AG10803 (cell line): ENCODE measurements at regions not wholly inside any gene's neighbourhood (a gene's known extent, or its start where the extent isn't known, plus 50 kb on each side); places are given as distances from the start of the nearest gene placed in this dataset.
A peak's percentile ranks its signal among the peaks of the same experiment; 100 is the strongest.

Experiments
- DNase-seq: peaks from one replicate; pipeline ENCODE4 v3.0.0; 2010; ENCODE audit warnings: low read depth
- H3K4me3 ChIP-seq: 2 replicates; pipeline ENCODE4 v1.5.1; 2011; ENCODE audit warnings: mild to moderate bottlenecking, low read length, control low read depth
- CTCF ChIP-seq: conservative IDR thresholded peaks from 2 replicates; pipeline ENCODE4 v1.5.1; 2011; ENCODE audit warnings: mild to moderate bottlenecking, low read length, control low read depth, inconsistent platforms

- no peak for TF ChIP-seq CTCF
- no peak overlapping the region for H3K4me3 ChIP-seq
- DNase-seq: no peak
Observed at GRCh38 chr4:152104901-152105357, 344.1 kb upstream of the GATB start.

DNA sequence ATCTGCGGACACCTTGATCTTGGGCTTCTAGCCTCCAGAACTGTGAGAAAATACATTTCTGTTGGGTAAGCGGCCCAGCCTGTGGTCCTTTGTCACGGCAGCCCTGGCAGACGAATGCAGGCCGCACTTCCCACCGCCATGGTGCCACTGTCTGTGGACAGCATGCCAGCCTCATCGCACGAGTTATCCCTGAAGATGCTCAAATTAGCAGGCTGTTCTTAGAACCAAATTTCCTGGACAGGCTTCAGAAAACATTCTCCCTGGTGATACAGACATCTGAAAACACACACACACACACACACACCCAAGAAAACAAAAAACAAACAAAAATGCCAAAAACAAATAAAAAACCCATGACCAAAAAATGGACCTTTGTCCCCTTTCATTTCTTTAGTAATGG lies 343.5 kb upstream of the GATB start:
- no peak for DNase-seq
- no peak for TF ChIP-seq CTCF

GRCh38 chr4:152103181-152103901 lies 342.5 kb upstream of the GATB start:
- H3K4me3 ChIP-seq: no peak overlapping the region
- DNase-seq: no peak
- no peak for TF ChIP-seq CTCF

More for the DNA sequence above, 343.5 kb upstream of the GATB start:
- no peak overlapping the region for H3K4me3 ChIP-seq

- TF ChIP-seq CTCF: no peak
- H3K4me3 ChIP-seq: no peak overlapping the region
- DNase-seq: no peak
Observed at GRCh38 chr4:152102436-152103000, 341.7 kb upstream of the GATB start.

- TF ChIP-seq CTCF: no peak
- DNase-seq: peak; percentile 31
- no peak overlapping the region for H3K4me3 ChIP-seq
Observed at GRCh38 chr4:152101556-152102435, 341.0 kb upstream of the GATB start.

- H3K4me3 ChIP-seq: no peak overlapping the region
- no peak for TF ChIP-seq CTCF
- no peak for DNase-seq
Observed at GRCh38 chr4:152100379-152101201, 339.8 kb upstream of the GATB start.
